Kidney epithelial cell (primary cell): ENCODE measurements at regions not wholly inside any gene's neighbourhood (a gene's known extent, or its start where the extent isn't known, plus 50 kb on each side); places are given as distances from the start of the nearest gene placed in this dataset.

Source experiments
- DNase-seq: peaks from one replicate; pipeline ENCODE4 v3.0.0-alpha.2; 2010; ENCODE audit warnings: low read depth
- H3K27me3 ChIP-seq: 2 replicates; pipeline ENCODE4 v1.6.0; 2011; ENCODE audit warnings: low read length; ENCODE audit not compliant: control insufficient read depth, insufficient read depth
- H3K36me3 ChIP-seq: 2 replicates; pipeline ENCODE4 v1.5.1; 2011; ENCODE audit warnings: low read length; ENCODE audit not compliant: control insufficient read depth, insufficient read depth
- H3K4me3 ChIP-seq: 2 replicates; pipeline ENCODE4 v1.5.1; 2011; ENCODE audit warnings: low read depth, mild to moderate bottlenecking, control low read depth, low read length
- CTCF ChIP-seq: IDR thresholded peaks from 2 replicates; pipeline ENCODE4 v1.5.1; 2011; ENCODE audit warnings: mild to moderate bottlenecking, moderate library complexity, low read length, control low read depth, inconsistent platforms; ENCODE audit not compliant: insufficient read depth, poor library complexity, severe bottlenecking

GRCh38 chr1:218810306-218810705 lies 363.4 kb upstream of the LYPLAL1 start:
- Histone ChIP-seq H3K27me3 (no peaks in the 10 kb centered on the region), H3K36me3 (no peaks in the 10 kb centered on the region), H3K4me3 (no peak overlapping the region)
- no peak for DNase-seq
- TF ChIP-seq CTCF = no peak

- no peak for DNase-seq
- no peak for TF ChIP-seq CTCF
- no peaks in the 10 kb centered on the region for H3K36me3 ChIP-seq
- no peaks in the 10 kb centered on the region for H3K27me3 ChIP-seq
- H3K4me3 ChIP-seq = no peak overlapping the region
Observed at GRCh38 chr1:218811497-218811896, 362.2 kb upstream of the LYPLAL1 start.

GRCh38 chr1:218812360-218812759 lies 361.3 kb upstream of the LYPLAL1 start:
- no peak for DNase-seq
- Histone ChIP-seq H3K27me3 (no peaks in the 10 kb centered on the region), H3K36me3 (no peaks in the 10 kb centered on the region), H3K4me3 (no peak overlapping the region)
- no peak for TF ChIP-seq CTCF

GRCh38 chr1:218813237-218813636 lies 360.4 kb upstream of the LYPLAL1 start:
- no peak for DNase-seq

GRCh38 chr1:218815076-218815475 lies 358.6 kb upstream of the LYPLAL1 start:
- Histone ChIP-seq H3K27me3 (no peaks in the 10 kb centered on the region), H3K4me3 (no peak overlapping the region), H3K36me3 (no peaks in the 10 kb centered on the region)
- no peak for DNase-seq
- TF ChIP-seq CTCF = no peak

More at GRCh38 chr1:218813237-218813636, 360.4 kb upstream of the LYPLAL1 start:
- H3K27me3 ChIP-seq = no peaks in the 10 kb centered on the region
- no peaks in the 10 kb centered on the region for H3K36me3 ChIP-seq
- no peak overlapping the region for H3K4me3 ChIP-seq
- TF ChIP-seq CTCF = no peak

GRCh38 chr1:218817071-218817470 lies 356.6 kb upstream of the LYPLAL1 start:
- no peaks in the 10 kb centered on the region for H3K27me3 ChIP-seq
- peak; percentile 4 for TF ChIP-seq CTCF
- no peaks in the 10 kb centered on the region for H3K36me3 ChIP-seq
- H3K4me3 ChIP-seq = no peak overlapping the region
- DNase-seq = no peak
